ENCODE measurements at regions not wholly inside any gene's neighbourhood (a gene's known extent, or its start where the extent isn't known, plus 50 kb on each side); places are given as distances from the start of the nearest gene placed in this dataset.
"Not testable (repeated sequence)": the region's sequence is repeated elsewhere in the genome, so short reads cannot be mapped to it uniquely, and the experiment has no call there.

- DNase-seq (ENCODE audit: extremely low spot score, unreplicated experiment) = no peak
- Mint-ChIP-seq H3K4me1 (ENCODE audit: unreplicated experiment) (no peaks in the 10 kb centered on the region), H3K27me3 (no peaks in the 10 kb centered on the region), H3K27ac (no peak overlapping the region), H3K36me3 (no peaks in the 10 kb centered on the region), H3K9me3 (no peaks in the 10 kb centered on the region), H3K4me3 (no peak overlapping the region)
- no peak for TF ChIP-seq CTCF (conservative IDR thresholded peaks at IDR 0.05)
These were observed 544.9 kb upstream of the CPXCR1 start for GRCh38 chrX:88202149-88202548.

GRCh38 chrX:88244066-88244465 is 503.0 kb upstream of the CPXCR1 start:
- Mint-ChIP-seq H3K27ac (no peak overlapping the region), H3K9me3 (no peaks in the 10 kb centered on the region), H3K27me3 (no peaks in the 10 kb centered on the region), H3K4me3 (no peak overlapping the region), H3K4me1 (ENCODE audit: unreplicated experiment) (no peaks in the 10 kb centered on the region), H3K36me3 (no peaks in the 10 kb centered on the region)
- TF ChIP-seq CTCF (conservative IDR thresholded peaks at IDR 0.05) = no peak
- no peak for DNase-seq (ENCODE audit: extremely low spot score, unreplicated experiment)

- H3K4me3 Mint-ChIP-seq = no peak overlapping the region
- H3K27me3 Mint-ChIP-seq = no peaks in the 10 kb centered on the region
- H3K4me1 Mint-ChIP-seq (ENCODE audit: unreplicated experiment) = no peaks in the 10 kb centered on the region
- H3K9me3 Mint-ChIP-seq = no peaks in the 10 kb centered on the region
- no peak for DNase-seq (ENCODE audit: extremely low spot score, unreplicated experiment)
- TF ChIP-seq CTCF (conservative IDR thresholded peaks at IDR 0.05) = no peak
- H3K36me3 Mint-ChIP-seq = no peaks in the 10 kb centered on the region
- H3K27ac Mint-ChIP-seq = no peak overlapping the region
These were observed 462.2 kb upstream of the CPXCR1 start for GRCh38 chrX:88284844-88285243.

- not testable (repeated sequence) for DNase-seq (ENCODE audit: extremely low spot score, unreplicated experiment); H3K9me3 Mint-ChIP-seq; H3K27me3 Mint-ChIP-seq; H3K36me3 Mint-ChIP-seq; H3K4me3 Mint-ChIP-seq; H3K4me1 Mint-ChIP-seq (ENCODE audit: unreplicated experiment); H3K27ac Mint-ChIP-seq
These were observed 433.1 kb upstream of the CPXCR1 start for GRCh38 chrX:88313972-88314371.

- no peak for DNase-seq (ENCODE audit: extremely low spot score, unreplicated experiment)
- Mint-ChIP-seq H3K36me3 (no peaks in the 10 kb centered on the region), H3K27me3 (no peaks in the 10 kb centered on the region), H3K4me1 (ENCODE audit: unreplicated experiment) (no peaks in the 10 kb centered on the region), H3K4me3 (no peak overlapping the region), H3K27ac (no peak overlapping the region), H3K9me3 (no peaks in the 10 kb centered on the region)
- no peak for TF ChIP-seq CTCF (conservative IDR thresholded peaks at IDR 0.05)
These were observed 421.4 kb upstream of the CPXCR1 start for GRCh38 chrX:88325634-88326033.

GRCh38 chrX:88355252-88355651 is 391.8 kb upstream of the CPXCR1 start:
- no peaks in the 10 kb centered on the region for H3K36me3 Mint-ChIP-seq
- H3K27me3 Mint-ChIP-seq = no peaks in the 10 kb centered on the region
- TF ChIP-seq CTCF (conservative IDR thresholded peaks at IDR 0.05) = no peak
- H3K4me3 Mint-ChIP-seq = no peak overlapping the region
- DNase-seq (ENCODE audit: extremely low spot score, unreplicated experiment) = no peak
- no peak overlapping the region for H3K27ac Mint-ChIP-seq
- H3K4me1 Mint-ChIP-seq (ENCODE audit: unreplicated experiment) = no peaks in the 10 kb centered on the region
- peaks cover 7% of the 10 kb centered on the region for H3K9me3 Mint-ChIP-seq

Data from type B pancreatic cell (in vitro differentiated cells).